Hepatocyte (in vitro differentiated cells): ENCODE measurements at regions not wholly inside any gene's neighbourhood (a gene's known extent, or its start where the extent isn't known, plus 50 kb on each side); places are given as distances from the start of the nearest gene placed in this dataset.

Experiments
- EZH2 ChIP-seq: fragments of 200-600 bp; sonication (generic); IDR thresholded peaks from 2 replicates; pipeline ENCODE4 v1.6.1; 2016; ENCODE audit warnings: antibody characterized with exemption, mild to moderate bottlenecking, borderline replicate concordance
- EZH2phosphoT487 ChIP-seq: fragments of 200-600 bp; sonication (generic); IDR thresholded peaks from one replicate; pipeline ENCODE4 v1.6.1; 2018; ENCODE audit warnings: antibody characterized with exemption, mild to moderate bottlenecking, low read depth, moderate library complexity; ENCODE audit not compliant: unreplicated experiment, severe bottlenecking
- TF ChIP-seq, protein P1 (sequence below): fragments of 200-600 bp; sonication (generic); IDR thresholded peaks from 2 replicates; pipeline ENCODE4 v1.5.1; 2016; ENCODE audit warnings: antibody characterized with exemption, mild to moderate bottlenecking; ENCODE audit not compliant: poor library complexity

DNA sequence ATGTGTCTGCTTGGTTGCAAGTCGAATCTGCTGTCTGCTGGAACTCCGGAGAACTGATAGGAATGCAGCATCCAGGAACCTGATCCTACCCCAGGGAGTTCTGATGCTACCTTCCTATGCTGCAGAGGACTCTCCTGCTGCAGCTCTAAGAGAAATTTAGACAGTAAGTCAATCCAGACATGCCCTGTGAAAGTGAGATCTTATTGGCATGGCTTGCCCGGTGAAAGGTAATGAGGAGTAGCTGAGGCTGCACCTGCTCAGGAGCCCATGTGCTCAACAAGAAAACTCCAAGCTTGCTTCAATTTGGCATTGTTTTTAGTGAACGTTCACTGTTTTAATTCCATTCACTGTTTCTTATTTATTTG, 217.3 kb upstream of the SERP2 start:
- TF ChIP-seq, protein P1, sequence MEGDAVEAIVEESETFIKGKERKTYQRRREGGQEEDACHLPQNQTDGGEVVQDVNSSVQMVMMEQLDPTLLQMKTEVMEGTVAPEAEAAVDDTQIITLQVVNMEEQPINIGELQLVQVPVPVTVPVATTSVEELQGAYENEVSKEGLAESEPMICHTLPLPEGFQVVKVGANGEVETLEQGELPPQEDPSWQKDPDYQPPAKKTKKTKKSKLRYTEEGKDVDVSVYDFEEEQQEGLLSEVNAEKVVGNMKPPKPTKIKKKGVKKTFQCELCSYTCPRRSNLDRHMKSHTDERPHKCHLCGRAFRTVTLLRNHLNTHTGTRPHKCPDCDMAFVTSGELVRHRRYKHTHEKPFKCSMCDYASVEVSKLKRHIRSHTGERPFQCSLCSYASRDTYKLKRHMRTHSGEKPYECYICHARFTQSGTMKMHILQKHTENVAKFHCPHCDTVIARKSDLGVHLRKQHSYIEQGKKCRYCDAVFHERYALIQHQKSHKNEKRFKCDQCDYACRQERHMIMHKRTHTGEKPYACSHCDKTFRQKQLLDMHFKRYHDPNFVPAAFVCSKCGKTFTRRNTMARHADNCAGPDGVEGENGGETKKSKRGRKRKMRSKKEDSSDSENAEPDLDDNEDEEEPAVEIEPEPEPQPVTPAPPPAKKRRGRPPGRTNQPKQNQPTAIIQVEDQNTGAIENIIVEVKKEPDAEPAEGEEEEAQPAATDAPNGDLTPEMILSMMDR, result no peak
- TF ChIP-seq EZH2phosphoT487 (no peak), EZH2 (no peak)
